HepG2 (cell line): ENCODE measurements at regions not wholly inside any gene's neighbourhood (a gene's known extent, or its start where the extent isn't known, plus 50 kb on each side); places are given as distances from the start of the nearest gene placed in this dataset.

ENCODE experiments used
- ATAC-seq: fragments of 200-7000 bp; cut with Tn5 transposase; 3 replicates; pipeline ENCODE4 v1.9.1; 2020; ENCODE audit warnings: mild to moderate bottlenecking, moderate library complexity
- BruUV-seq: library from RNA; stranded (reverse); fragments of 400-500 nt; replicated peaks from 2 replicates; lab custom pipeline; 2021; lab: Mats Ljungman, UMichigan
- CTCF ChIA-PET: fragments of 300-600 bp; formaldehyde crosslinking; extraction: SDS; loops from one replicate; lab custom pipeline; 2021; ENCODE audit warnings: low total read pairs, inconsistent platforms, low intra/inter-chr PET ratio; lab: Yijun Ruan, JAX
- POLR2A ChIA-PET: fragments of 350-600 bp; sonication (Branson Sonifier 250); formaldehyde crosslinking; loops from one replicate; lab custom pipeline; 2020; ENCODE audit warnings: antibody characterized with exemption, inconsistent platforms; lab: Yijun Ruan, JAX
- DNase-seq: peaks from one replicate; pipeline ENCODE4 v3.0.0-alpha.2; 2015; ENCODE audit warnings: low spot score
- FAIRE-seq: peaks from 3 replicates; lab custom pipeline; 2011; peaks lifted over from hg19 to GRCh38; lab: Jason Lieb, UNC
- H2AFZ ChIP-seq: one replicate; pipeline ENCODE4 v1.6.1; 2011; ENCODE audit warnings: low read length, inconsistent platforms
- H3K27ac ChIP-seq: fragments of 300-600 bp; 3 replicates; pipeline ENCODE4 v1.8.0; 2011; ENCODE audit warnings: mixed run types, mild to moderate bottlenecking, mixed read lengths, low read length, inconsistent platforms; ENCODE audit not compliant: insufficient read depth; ENCODE audit errors: extremely low read length
- H3K27me3 ChIP-seq, 2 experiments: fragments of 200-600 bp in 1 of 2; 2 replicates in 1 of 2; 3 replicates in 1 of 2; pipeline versions ENCODE4 v1.6.0 to v1.8.0; 2011; ENCODE audit warnings: low read length in 2 of 2, mild to moderate bottlenecking in 2 of 2, moderate library complexity in 2 of 2, inconsistent platforms in 1 of 2; ENCODE audit not compliant: insufficient read depth in 2 of 2, control insufficient read depth in 1 of 2
- H3K36me3 ChIP-seq, 2 experiments: fragments of 200-600 bp in 1 of 2; replicated peaks in 1 of 2; 2 replicates in 1 of 2; 3 replicates in 1 of 2; pipeline versions ENCODE4 v1.5.1 to v1.8.0; 2011; ENCODE audit warnings: low read length in 2 of 2, inconsistent platforms in 1 of 2; ENCODE audit not compliant: insufficient read depth in 2 of 2, control insufficient read depth in 1 of 2
- H3K4me1 ChIP-seq: 2 replicates; pipeline ENCODE4 v1.5.1; 2012; ENCODE audit warnings: low read length, inconsistent platforms; ENCODE audit not compliant: insufficient read depth
- H3K4me2 ChIP-seq: 2 replicates; pipeline ENCODE4 v1.6.0; 2011; ENCODE audit warnings: low read depth, low read length, inconsistent platforms
- H3K4me3 ChIP-seq, 3 experiments: fragments of 200-600 bp in 1 of 3; sonication (generic), shearing (Covaris generic) in 1 of 3; replicated peaks in 1 of 3; 2 replicates each; pipeline ENCODE4 v1.5.1; 2011 to 2016; ENCODE audit warnings: low read length in 3 of 3, inconsistent platforms in 2 of 3, low read depth in 2 of 3, mild to moderate bottlenecking in 2 of 3, control low read depth in 1 of 3, mixed read lengths in 1 of 3; ENCODE audit not compliant: insufficient read depth in 1 of 3
- H3K79me2 ChIP-seq: one replicate; pipeline ENCODE4 v1.6.1; 2011; ENCODE audit warnings: low read length, inconsistent platforms; ENCODE audit not compliant: insufficient read depth
- H3K9ac ChIP-seq: 2 replicates; pipeline ENCODE4 v1.6.0; 2011; ENCODE audit warnings: mild to moderate bottlenecking, low read depth, low read length, inconsistent platforms; ENCODE audit not compliant: insufficient read depth
- H3K9me3 ChIP-seq: 2 replicates; pipeline ENCODE4 v1.5.1; 2012; ENCODE audit warnings: mild to moderate bottlenecking, low read length
- H4K20me1 ChIP-seq: 2 replicates; pipeline ENCODE4 v1.6.0; 2011; ENCODE audit warnings: inconsistent platforms, mild to moderate bottlenecking, low read length, moderate library complexity; ENCODE audit not compliant: insufficient read depth
- ATF7 ChIP-seq, 2 experiments: fragments of 450-650 bp in 1 of 2; sonication (generic) in 1 of 2; formaldehyde crosslinking in 1 of 2; IDR thresholded peaks; 2 replicates each; pipeline versions ENCODE4 v1.4.0 to v1.6.1; 2016 to 2020; ENCODE audit warnings: antibody characterized with exemption in 1 of 2, mild to moderate bottlenecking in 1 of 2, missing genetic modification reagents in 1 of 2
- FOXP4 ChIP-seq: sonication (generic); formaldehyde crosslinking; IDR thresholded peaks from 2 replicates; pipeline ENCODE4 v1.4.0; 2020; ENCODE audit warnings: missing genetic modification reagents
- KIAA2018 ChIP-seq: sonication (generic); formaldehyde crosslinking; IDR thresholded peaks from 2 replicates; pipeline ENCODE4 v1.5.0; 2020; ENCODE audit warnings: mild to moderate bottlenecking, missing genetic modification reagents, borderline replicate concordance
- TFAP4 ChIP-seq: sonication (generic); IDR thresholded peaks from 2 replicates; pipeline ENCODE4 v1.6.1; 2016; ENCODE audit warnings: low read depth, borderline replicate concordance
- ZBED4 ChIP-seq: sonication (generic); formaldehyde crosslinking; IDR thresholded peaks from 2 replicates; pipeline ENCODE4 v1.4.0; 2020; ENCODE audit warnings: missing genetic modification reagents, borderline replicate concordance
- ZNF124 ChIP-seq: sonication (generic); formaldehyde crosslinking; IDR thresholded peaks from 2 replicates; pipeline ENCODE4 v1.4.0; 2020; ENCODE audit warnings: missing genetic modification reagents
- ZNF367 ChIP-seq: sonication (generic); formaldehyde crosslinking; IDR thresholded peaks from 2 replicates; pipeline ENCODE4 v1.4.0; 2020; ENCODE audit warnings: missing genetic modification reagents, borderline replicate concordance
- ZNF430 ChIP-seq: sonication (generic); formaldehyde crosslinking; IDR thresholded peaks from 2 replicates; pipeline ENCODE4 v1.9.0; 2021; ENCODE audit warnings: mild to moderate bottlenecking, missing genetic modification reagents
- WGBS: methylation state at CpG from one replicate; pipeline ENCODE4 v1.1.6; 2017; ENCODE audit warnings: low lambda C conversion rate; 5-methylcytosine and 5-hydroxymethylcytosine counted together
- in situ Hi-C: cut with HindIII; loops from 2 replicates; pipeline ENCODE4 v1.10.0; 2017; ENCODE audit warnings: low pct_unique_long_range_greater_than_20kb; ENCODE audit not compliant: extremely low pct_ligation_motif_present
- intact Hi-C: fragments of 100-400 bp; cut with micrococcal nuclease; formaldehyde crosslinking; loops from one replicate; pipeline ENCODE4 v1.10.0; 2022; ENCODE audit not compliant: unreplicated experiment

- TF ChIP-seq KIAA2018 (CRISPR knock-in tag) (no peak), ZNF430 (no peak), ZNF124 (CRISPR knock-in tag) (no peak), ATF7 (IDR thresholded peaks at IDR 0.05) (no peak), ATF7 (CRISPR knock-in tag; IDR thresholded peaks at IDR 0.05) (no peak)
These were observed 163.7 kb downstream of the MOBP start (continued) for GRCh38 chr3:39631136-39631535.

GRCh38 chr3:39637807-39638206, 170.3 kb downstream of the MOBP start:
- Histone ChIP-seq H3K36me3 (no peaks in the 10 kb centered on the region), H3K4me3 (no peak overlapping the region), H3K9ac (no peak overlapping the region), H3K4me2 (no peak overlapping the region), H3K4me1 (no peaks in the 10 kb centered on the region), H3K79me2 (no peaks in the 10 kb centered on the region), H2AFZ (no peak overlapping the region), H3K9me3 (no peaks in the 10 kb centered on the region), H3K27ac (no peak overlapping the region), H4K20me1 (no peaks in the 10 kb centered on the region), H3K27me3 (no peaks in the 10 kb centered on the region)
- ChIA-PET POLR2A (no interaction called here), CTCF (no interaction called here)
- no peak for FAIRE-seq
- no TSS peak for BruUV-seq
- WGBS = 0% methylated on average over 1 of the region's 1 CpG
- in situ Hi-C loops (no loop called here), intact Hi-C loops (no loop called here)
- no peak for ATAC-seq
- peak; percentile 5 for DNase-seq
- TF ChIP-seq ZBED4 (CRISPR knock-in tag) = no peak
- TF ChIP-seq TFAP4 = no peak
- TF ChIP-seq FOXP4 = no peak
- TF ChIP-seq ZNF367 (CRISPR knock-in tag) = no peak
